ENCODE measurements at regions not wholly inside any gene's neighbourhood (a gene's known extent, or its start where the extent isn't known, plus 50 kb on each side); places are given as distances from the start of the nearest gene placed in this dataset.

- TF ChIP-seq NRF1 (conservative IDR thresholded peaks at IDR 0.05; ENCODE audit: low read depth, low read length) (no peak), ELK1 (IDR thresholded peaks at IDR 0.05; ENCODE audit: low read depth, low read length) (no peak), CTCF (IDR thresholded peaks at IDR 0.05 in 2 of 3, conservative IDR thresholded peaks at IDR 0.05 in 1 of 3; ENCODE audit: control insufficient read depth in 2 of 3, extremely low read depth in 1 of 3, insufficient read depth in 1 of 3, low read depth in 3 of 3, low read length in 3 of 3) (no peak), POLR2AphosphoS5 (IDR thresholded peaks at IDR 0.05; ENCODE audit: low read length) (no peak), SRF (IDR thresholded peaks at IDR 0.05; ENCODE audit: low read depth in 2 of 2, low read length in 2 of 2) (no peak), SUPT20H (IDR thresholded peaks at IDR 0.05; ENCODE audit: borderline replicate concordance, control insufficient read depth, low read depth, low read length) (no peak), CREM (IDR thresholded peaks at IDR 0.05; ENCODE audit: low read depth) (no peak), POLR2A (IDR thresholded peaks at IDR 0.05; ENCODE audit: low read depth, low read length) (no peak), DPF2 (IDR thresholded peaks at IDR 0.05) (no peak), SIN3A (IDR thresholded peaks at IDR 0.05; ENCODE audit: low read depth, low read length) (no peak), ZNF274 (IDR thresholded peaks at IDR 0.05; ENCODE audit: insufficient read depth, insufficient read length) (no peak), PML (IDR thresholded peaks at IDR 0.05; ENCODE audit: low read length) (no peak), EP300 (IDR thresholded peaks at IDR 0.05; ENCODE audit: borderline replicate concordance in 1 of 2, control insufficient read depth in 1 of 2, low read depth in 2 of 2, low read length in 2 of 2) (no peak), RCOR1 (conservative IDR thresholded peaks at IDR 0.05; ENCODE audit: low read depth, low read length) (no peak)
Observed at GRCh38 chr10:29828956-29829355, 194.2 kb upstream of the SVIL start.
